ENCODE measurements at regions not wholly inside any gene's neighbourhood (a gene's known extent, or its start where the extent isn't known, plus 50 kb on each side); places are given as distances from the start of the nearest gene placed in this dataset.

- Histone ChIP-seq H3K79me1 (ENCODE audit: low read depth, low read length) (no peaks in the 10 kb centered on the region), H2AK5ac (ENCODE audit: low read depth, low read length) (no peak overlapping the region), H2BK12ac (ENCODE audit: low read depth, low read length) (no peak overlapping the region), H3K4me3 (ENCODE audit: extremely low read depth in 1 of 4, insufficient read depth in 2 of 4, low read depth in 3 of 4, low read length in 4 of 4) (no peak overlapping the region), H3K14ac (ENCODE audit: insufficient read length) (no peak overlapping the region), H2BK5ac (ENCODE audit: low read depth, low read length) (no peak overlapping the region), H3K36me3 (ENCODE audit: control insufficient read depth in 2 of 4, insufficient read depth in 4 of 4, low read length in 3 of 4) (no peaks in the 10 kb centered on the region), H2BK20ac (ENCODE audit: low read length) (no peak overlapping the region), H4K5ac (ENCODE audit: insufficient read length, low read depth, low read length) (no peak overlapping the region), H3K27ac (ENCODE audit: low read depth, low read length) (no peak overlapping the region), H3K23me2 (ENCODE audit: low read depth, low read length) (no peaks in the 10 kb centered on the region), H3K18ac (ENCODE audit: extremely low read depth, low read length) (no peak overlapping the region), H4K20me1 (replicated peaks in 1 of 2; ENCODE audit: control insufficient read depth in 1 of 2, insufficient read depth in 2 of 2, low read length in 2 of 2) (no peaks in the 10 kb centered on the region), H2BK15ac (ENCODE audit: low read length) (no peak overlapping the region), H3K4me1 (replicated peaks in 1 of 4; ENCODE audit: control insufficient read depth in 3 of 4, insufficient read depth in 4 of 4, low read length in 3 of 4) (no peaks in the 10 kb centered on the region), H2BK120ac (replicated peaks; ENCODE audit: low read depth, low read length) (no peak overlapping the region), H3K9me3 (ENCODE audit: insufficient read depth in 2 of 2, low read depth in 1 of 2, low read length in 1 of 2) (peaks cover 0 to 4% of the 10 kb centered on the region in 2 experiments; a peak in 1 of 4 replicates), H2AFZ (ENCODE audit: low read length) (no peak overlapping the region), H3K23ac (ENCODE audit: insufficient read length) (no peak overlapping the region), H3K4ac (replicated peaks; ENCODE audit: insufficient read length, low read depth, low read length) (no peak overlapping the region), H3K79me2 (ENCODE audit: control insufficient read depth in 1 of 2, insufficient read depth in 2 of 2, low read length in 2 of 2) (no peaks in the 10 kb centered on the region), H3K9ac (replicated peaks in 1 of 4; ENCODE audit: extremely low read depth in 1 of 4, low read depth in 3 of 4, low read length in 3 of 4) (no peak overlapping the region), H3K56ac (replicated peaks; ENCODE audit: insufficient read length, low read depth, low read length) (no peak overlapping the region), H3K4me2 (ENCODE audit: insufficient read depth in 1 of 2, low read depth in 2 of 2, low read length in 2 of 2) (no peak overlapping the region), H4K8ac (ENCODE audit: extremely low read depth, insufficient read depth, low read length) (no peak overlapping the region), H4K91ac (replicated peaks; ENCODE audit: insufficient read length, low read length) (no peak overlapping the region), H3K27me3 (replicated peaks in 1 of 4; ENCODE audit: control insufficient read depth in 3 of 4, extremely low read depth in 1 of 4, insufficient read depth in 3 of 4, low read length in 3 of 4) (no peaks in the 10 kb centered on the region)
- POLR2A ChIA-PET (ENCODE audit: partially characterized antibody) = no interaction called here
- CTCF ChIA-PET (ENCODE audit: partially characterized antibody) = no interaction called here
- TF ChIP-seq KDM4A (IDR thresholded peaks at IDR 0.05; ENCODE audit: low read depth, low read length, severe bottlenecking) (no peak), EP300 (IDR thresholded peaks at IDR 0.05; ENCODE audit: borderline replicate concordance in 1 of 2, low read depth in 2 of 2, low read length in 2 of 2) (no peak), HDAC2 (IDR thresholded peaks at IDR 0.05; ENCODE audit: borderline replicate concordance in 1 of 2, low read depth in 2 of 2, low read length in 2 of 2) (no peak), SP1 (IDR thresholded peaks at IDR 0.05; ENCODE audit: low read depth, low read length) (no peak), BRCA1 (IDR thresholded peaks at IDR 0.05; ENCODE audit: low read depth, low read length) (no peak), BACH1 (IDR thresholded peaks at IDR 0.05; ENCODE audit: low read length) (no peak), RXRA (IDR thresholded peaks at IDR 0.05; ENCODE audit: insufficient read depth, low read depth, low read length) (no peak), CTCF (IDR thresholded peaks at IDR 0.05; ENCODE audit: control extremely low read depth in 1 of 3, insufficient read depth in 1 of 3, low read depth in 1 of 3, low read length in 3 of 3) (no peak), PHF8 (conservative IDR thresholded peaks at IDR 0.05; ENCODE audit: low read depth, low read length) (no peak), RBBP5 (IDR thresholded peaks at IDR 0.05; ENCODE audit: borderline replicate concordance, low read depth, low read length) (no peak), TAF7 (optimal IDR thresholded peaks at IDR 0.05; ENCODE audit: borderline replicate concordance, low read depth, low read length) (no peak), HDAC6 (IDR thresholded peaks at IDR 0.05; ENCODE audit: low read depth, low read length) (no peak)
- DNase-seq (ENCODE audit: low read depth in 1 of 2, low spot score in 2 of 2) (no peak), FAIRE-seq (no peak)
- 92% methylated on average over 5 of the region's 5 CpGs; no CpG with 5 or more reads in 1 of the 2 experiments for whole genome bisulfite sequencing, 2 experiments (ENCODE audit: extremely low coverage in 1 of 2, insufficient coverage in 1 of 2, insufficient read length in 1 of 2, insufficient replicate concordance in 2 of 2, low coverage in 1 of 2, low lambda C conversion rate in 2 of 2, missing lambda C conversion rate in 1 of 2)
Measured at GRCh38 chr5:44708602-44709001, 100.1 kb upstream of the MRPS30 start.

Measured in H1 (cell line).